Endothelial cell of umbilical vein (primary cell): ENCODE measurements at regions not wholly inside any gene's neighbourhood (a gene's known extent, or its start where the extent isn't known, plus 50 kb on each side); places are given as distances from the start of the nearest gene placed in this dataset.

Experiments used
- BruUV-seq: library from RNA; stranded (reverse); fragments of 400-500 nt; replicated peaks from 2 replicates; lab custom pipeline; 2021; lab: Mats Ljungman, UMichigan
- CTCF ChIA-PET: fragments of 300-600, 350-600 bp; sonication (Branson Sonifier 250); formaldehyde crosslinking; loops from one replicate; lab custom pipeline; 2021; ENCODE audit warnings: antibody characterized with exemption, inconsistent platforms; lab: Charles Lee
- POLR2A ChIA-PET: fragments of 300-600, 350-600 bp; sonication (Branson Sonifier 250); formaldehyde crosslinking; loops from one replicate; lab custom pipeline; 2021; ENCODE audit warnings: antibody characterized with exemption, inconsistent platforms; lab: Charles Lee
- DNase-seq: peaks from one replicate; pipeline ENCODE4 v3.0.0-alpha.2; 2011; ENCODE audit warnings: low read depth, low spot score
- FAIRE-seq: peaks from 2 replicates; lab custom pipeline; 2011; peaks lifted over from hg19 to GRCh38; lab: Jason Lieb, UNC
- H2AFZ ChIP-seq: 2 replicates; pipeline ENCODE4 v1.6.0; 2012; ENCODE audit warnings: low read depth, low read length, control low read depth, inconsistent platforms
- H3K27ac ChIP-seq: 2 replicates; pipeline ENCODE4 v1.5.1; 2011; ENCODE audit warnings: low read depth, mild to moderate bottlenecking, control low read depth, low read length, moderate library complexity; ENCODE audit not compliant: insufficient read depth
- H3K27me3 ChIP-seq, 2 experiments: 2 replicates each; pipeline versions ENCODE4 v1.6.0 to v1.6.1; 2011; ENCODE audit warnings: low read length in 2 of 2, mixed read lengths in 1 of 2; ENCODE audit not compliant: control insufficient read depth in 2 of 2, insufficient read depth in 2 of 2
- H3K36me3 ChIP-seq, 2 experiments: 2 replicates in 1 of 2; 3 replicates in 1 of 2; pipeline ENCODE4 v1.5.1; 2011; ENCODE audit warnings: low read length in 2 of 2, mild to moderate bottlenecking in 1 of 2, moderate library complexity in 1 of 2; ENCODE audit not compliant: control insufficient read depth in 2 of 2, insufficient read depth in 2 of 2; ENCODE audit errors: extremely low read depth in 1 of 2
- H3K4me1 ChIP-seq: 3 replicates; pipeline ENCODE4 v1.5.1; 2011; ENCODE audit warnings: mild to moderate bottlenecking, low read length; ENCODE audit not compliant: control insufficient read depth, insufficient read depth; ENCODE audit errors: extremely low read depth
- H3K4me2 ChIP-seq: 2 replicates; pipeline ENCODE4 v1.6.1; 2011; ENCODE audit warnings: low read length, control low read depth, mixed read lengths; ENCODE audit not compliant: insufficient read depth
- H3K4me3 ChIP-seq, 3 experiments: fragments of 200-600 bp in 1 of 3; sonication (generic), shearing (Covaris generic) in 1 of 3; replicated peaks in 1 of 3; 2 replicates each; pipeline ENCODE4 v1.5.1; 2011 to 2016; ENCODE audit warnings: control low read depth in 3 of 3, low read length in 3 of 3, mild to moderate bottlenecking in 2 of 3, inconsistent platforms in 1 of 3, low read depth in 1 of 3, moderate library complexity in 1 of 3; ENCODE audit not compliant: insufficient read depth in 1 of 3
- H3K79me2 ChIP-seq: 2 replicates; pipeline ENCODE4 v1.6.0; 2012; ENCODE audit warnings: low read length, inconsistent platforms; ENCODE audit not compliant: control insufficient read depth, insufficient read depth
- H3K9ac ChIP-seq: replicated peaks from 2 replicates; pipeline ENCODE3; 2011; ENCODE audit warnings: low read length, control low read depth; ENCODE audit not compliant: insufficient read depth; ENCODE audit errors: extremely low read depth
- H3K9me1 ChIP-seq: replicated peaks from 3 replicates; pipeline ENCODE4 v1.6.0; 2011; ENCODE audit warnings: mild to moderate bottlenecking, low read length; ENCODE audit not compliant: control insufficient read depth, insufficient read depth; ENCODE audit errors: extremely low read depth
- H3K9me3 ChIP-seq: replicated peaks from 2 replicates; pipeline ENCODE4 v1.5.1; 2012; ENCODE audit warnings: low read length, inconsistent platforms; ENCODE audit not compliant: control insufficient read depth, insufficient read depth
- H4K20me1 ChIP-seq: replicated peaks from 2 replicates; pipeline ENCODE3; 2011; ENCODE audit warnings: mild to moderate bottlenecking, low read length; ENCODE audit not compliant: control insufficient read depth, insufficient read depth; ENCODE audit errors: extremely low read depth
- CTCF ChIP-seq, 2 donors: IDR thresholded peaks; 1 replicate in 1 of 2; 2 replicates in 1 of 2; pipeline ENCODE4 v1.5.1; 2011; ENCODE audit warnings: low read length in 2 of 2, mild to moderate bottlenecking in 2 of 2, moderate library complexity in 2 of 2, control low read depth in 1 of 2, inconsistent platforms in 1 of 2, low read depth in 1 of 2; ENCODE audit not compliant: insufficient read depth in 1 of 2; ENCODE audit errors: extremely low read depth in 1 of 2
- EZH2 ChIP-seq: IDR thresholded peaks from 2 replicates; pipeline ENCODE4 v1.6.1; 2012; ENCODE audit warnings: borderline replicate concordance, low read depth, mild to moderate bottlenecking, moderate library complexity, low read length, inconsistent platforms; ENCODE audit not compliant: severe bottlenecking
- FOS ChIP-seq: IDR thresholded peaks from 2 replicates; pipeline ENCODE4 v1.6.1; 2011; ENCODE audit warnings: mild to moderate bottlenecking, low read length, moderate library complexity, borderline replicate concordance; ENCODE audit not compliant: insufficient read depth
- GATA2 ChIP-seq: IDR thresholded peaks from 2 replicates; pipeline ENCODE4 v1.7.0; 2011; ENCODE audit warnings: low read depth, mild to moderate bottlenecking, moderate library complexity, mixed read lengths, low read length; ENCODE audit not compliant: insufficient read length, insufficient read depth
- JUN ChIP-seq: IDR thresholded peaks from 2 replicates; pipeline ENCODE4 v1.6.1; 2011; ENCODE audit warnings: borderline replicate concordance, low read depth; ENCODE audit not compliant: insufficient read length, insufficient read depth
- MAX ChIP-seq: IDR thresholded peaks from 2 replicates; pipeline ENCODE4 v1.6.1; 2011; ENCODE audit not compliant: insufficient read depth, insufficient read length
- MYC ChIP-seq: IDR thresholded peaks from one replicate; pipeline ENCODE4 v1.6.1; 2011; ENCODE audit warnings: mild to moderate bottlenecking, low read depth, low read length
- POLR2A ChIP-seq: IDR thresholded peaks from 2 replicates; pipeline ENCODE4 v1.6.1; 2012; ENCODE audit warnings: low read depth, mild to moderate bottlenecking, control low read depth, low read length
- POLR2AphosphoS5 ChIP-seq: IDR thresholded peaks from 2 replicates; pipeline ENCODE4 v1.6.1; 2012; ENCODE audit warnings: low read depth, mild to moderate bottlenecking, control low read depth, low read length, moderate library complexity; ENCODE audit not compliant: insufficient read depth
- dilution Hi-C: fragments of 300-500 bp; cut with MboI; formaldehyde crosslinking; loops from one replicate; pipeline ENCODE4 v1.15.0; 2019; ENCODE audit warnings: low sequenced_read_pairs; ENCODE audit not compliant: extremely low pct_ligation_motif_present
- intact Hi-C: fragments of 100-400 bp; cut with micrococcal nuclease; formaldehyde crosslinking; loops from one replicate; pipeline ENCODE4 v1.10.0; 2022

GRCh38 chr10:109665321-109665720 lies 258.0 kb downstream of the XPNPEP1 start:
- DNase-seq: no peak
- Histone ChIP-seq H3K4me2 (no peak overlapping the region), H3K4me3 (no peak overlapping the region), H4K20me1 (no peaks in the 10 kb centered on the region), H3K9me1 (no peaks in the 10 kb centered on the region), H3K9me3 (no peaks in the 10 kb centered on the region), H3K4me1 (no peaks in the 10 kb centered on the region), H2AFZ (no peak overlapping the region), H3K27me3 (no peaks in the 10 kb centered on the region), H3K9ac (no peak overlapping the region), H3K79me2 (no peaks in the 10 kb centered on the region), H3K27ac (no peak overlapping the region), H3K36me3 (no peaks in the 10 kb centered on the region)
- BruUV-seq: no TSS peak
- TF ChIP-seq GATA2 (no peak), JUN (no peak), FOS (no peak), POLR2AphosphoS5 (no peak), MAX (no peak), EZH2 (no peak), CTCF (IDR thresholded peaks at IDR 0.05; ENCODE audit: extremely low read depth in 1 of 2, insufficient read depth in 1 of 2, low read depth in 1 of 2, low read length in 2 of 2) (no peak), MYC (no peak), POLR2A (no peak)
- ChIA-PET CTCF (no interaction called here), POLR2A (no interaction called here)
- intact Hi-C loops (no loop called here), dilution Hi-C loops (no loop called here)
- FAIRE-seq: no peak
